ENCODE measurements at regions not wholly inside any gene's neighbourhood (a gene's known extent, or its start where the extent isn't known, plus 50 kb on each side); places are given as distances from the start of the nearest gene placed in this dataset.
A peak's percentile ranks its signal among the peaks of the same experiment; 100 is the strongest.

DNA sequence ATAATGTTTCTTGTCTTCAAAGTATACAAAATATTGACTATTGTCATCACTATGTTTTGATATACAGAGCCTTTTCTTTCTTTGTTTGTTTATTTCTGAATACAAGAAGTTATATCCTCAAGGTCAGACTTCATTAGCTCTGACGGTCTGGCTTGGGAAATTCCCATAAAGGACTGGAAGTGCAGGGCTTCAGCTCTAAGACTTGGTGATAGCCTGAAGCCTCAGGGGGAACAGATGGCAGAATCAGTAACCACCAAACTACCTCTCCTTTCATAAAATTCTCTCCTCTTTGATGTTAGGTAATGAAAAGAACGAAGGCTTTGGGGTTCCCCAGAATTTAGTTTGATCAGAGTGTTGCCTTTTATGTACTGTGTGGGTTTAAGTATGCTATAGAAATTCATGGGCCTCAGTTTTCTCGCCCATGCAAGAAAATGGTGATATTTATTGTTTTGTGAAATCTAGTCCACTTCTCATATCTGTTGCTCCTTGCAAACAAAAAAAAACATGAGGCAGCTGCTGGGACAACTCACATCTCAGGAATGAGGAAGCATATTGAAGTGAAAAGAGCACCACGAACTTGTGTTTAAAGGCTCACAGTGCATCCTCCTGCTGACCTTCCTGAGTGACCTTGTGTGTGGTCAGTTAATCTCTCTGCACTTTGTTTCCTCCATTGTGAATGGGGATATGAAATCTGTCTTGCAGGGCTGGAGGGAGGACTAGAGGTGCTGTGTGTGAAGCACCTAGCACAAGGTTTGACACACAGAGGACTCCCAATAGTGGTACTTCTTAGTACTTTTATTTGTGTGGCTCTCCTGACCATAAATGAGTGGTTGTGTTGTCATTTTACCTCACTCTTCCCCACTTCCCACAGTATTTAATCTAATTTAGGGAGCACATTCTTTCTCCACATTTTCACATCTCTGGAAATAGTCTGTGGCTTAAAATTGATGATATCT, 569.8 kb upstream of the IL12A start:
- no peak overlapping the region for H3K4me3 ChIP-seq (ENCODE audit: low read depth, low read length)
- DNase-seq (ENCODE audit: low read depth), result peak; percentile 41
- TF ChIP-seq, protein P1, sequence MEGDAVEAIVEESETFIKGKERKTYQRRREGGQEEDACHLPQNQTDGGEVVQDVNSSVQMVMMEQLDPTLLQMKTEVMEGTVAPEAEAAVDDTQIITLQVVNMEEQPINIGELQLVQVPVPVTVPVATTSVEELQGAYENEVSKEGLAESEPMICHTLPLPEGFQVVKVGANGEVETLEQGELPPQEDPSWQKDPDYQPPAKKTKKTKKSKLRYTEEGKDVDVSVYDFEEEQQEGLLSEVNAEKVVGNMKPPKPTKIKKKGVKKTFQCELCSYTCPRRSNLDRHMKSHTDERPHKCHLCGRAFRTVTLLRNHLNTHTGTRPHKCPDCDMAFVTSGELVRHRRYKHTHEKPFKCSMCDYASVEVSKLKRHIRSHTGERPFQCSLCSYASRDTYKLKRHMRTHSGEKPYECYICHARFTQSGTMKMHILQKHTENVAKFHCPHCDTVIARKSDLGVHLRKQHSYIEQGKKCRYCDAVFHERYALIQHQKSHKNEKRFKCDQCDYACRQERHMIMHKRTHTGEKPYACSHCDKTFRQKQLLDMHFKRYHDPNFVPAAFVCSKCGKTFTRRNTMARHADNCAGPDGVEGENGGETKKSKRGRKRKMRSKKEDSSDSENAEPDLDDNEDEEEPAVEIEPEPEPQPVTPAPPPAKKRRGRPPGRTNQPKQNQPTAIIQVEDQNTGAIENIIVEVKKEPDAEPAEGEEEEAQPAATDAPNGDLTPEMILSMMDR (IDR thresholded peaks at IDR 0.05; ENCODE audit: insufficient read depth, low read length, poor library complexity, severe bottlenecking), result no peak
- no peaks in the 10 kb centered on the region for H3K36me3 ChIP-seq (ENCODE audit: control insufficient read depth, insufficient read depth, low read length)
- H3K27me3 ChIP-seq (ENCODE audit: control insufficient read depth, insufficient read depth, low read length), result no peaks in the 10 kb centered on the region

DNA sequence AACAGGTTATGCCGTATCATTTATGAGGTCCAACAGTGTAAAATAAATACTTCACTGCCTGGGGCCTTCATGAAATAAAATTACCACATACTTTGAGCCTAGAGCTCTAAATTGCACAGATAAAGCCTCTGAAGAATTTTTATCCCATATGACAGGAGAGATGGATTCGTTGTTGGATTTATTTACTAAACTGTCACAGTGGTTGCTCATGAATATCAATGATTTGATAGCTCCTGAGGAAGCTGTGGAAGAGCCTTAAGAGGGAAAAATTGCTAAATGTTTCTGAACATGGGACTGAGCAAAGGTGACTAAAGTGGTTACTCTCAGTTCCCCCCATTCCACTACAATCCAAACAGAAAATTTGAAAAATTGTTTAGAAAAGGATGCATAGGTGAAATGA, 558.9 kb upstream of the IL12A start:
- DNase-seq (ENCODE audit: low read depth), result no peak
- no peaks in the 10 kb centered on the region for H3K36me3 ChIP-seq (ENCODE audit: control insufficient read depth, insufficient read depth, low read length)
- H3K27me3 ChIP-seq (ENCODE audit: control insufficient read depth, insufficient read depth, low read length), result no peaks in the 10 kb centered on the region
- H3K4me3 ChIP-seq (ENCODE audit: low read depth, low read length), result no peak overlapping the region
- TF ChIP-seq, protein P1 (IDR thresholded peaks at IDR 0.05; ENCODE audit: insufficient read depth, low read length, poor library complexity, severe bottlenecking), result no peak

DNA sequence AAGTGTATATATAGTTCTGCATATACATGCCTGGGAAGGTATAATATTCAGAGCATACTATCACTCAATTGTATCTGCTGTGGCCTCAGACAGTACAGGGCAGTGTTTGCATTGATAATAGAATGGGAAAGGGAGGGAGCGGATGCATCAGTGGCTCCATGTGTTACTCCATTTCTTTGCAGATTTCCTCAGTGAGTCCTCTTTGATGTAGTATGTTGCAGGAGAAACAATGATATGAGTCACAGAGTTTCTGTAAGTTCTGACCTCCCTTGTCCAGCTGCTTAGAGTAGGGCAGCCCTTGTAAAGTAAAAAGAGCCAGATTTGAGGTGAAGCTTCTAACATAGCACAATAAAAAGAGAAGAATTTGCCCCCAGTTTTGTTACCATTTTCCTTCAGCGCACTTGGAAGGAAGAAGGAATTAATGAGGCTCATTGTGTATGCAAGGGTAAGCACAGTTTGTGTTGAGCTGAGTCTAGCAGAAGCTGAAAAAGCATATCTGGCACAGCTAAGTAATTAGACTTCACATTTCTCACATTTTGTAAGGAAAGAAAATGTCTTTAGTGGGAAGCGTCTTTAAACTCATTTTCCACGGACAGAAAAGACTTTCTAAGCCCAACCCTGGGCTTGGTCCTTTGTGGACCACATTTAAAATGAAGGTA, 555.8 kb upstream of the IL12A start:
- peak; percentile 28 for DNase-seq (ENCODE audit: low read depth)
- no peaks in the 10 kb centered on the region for H3K36me3 ChIP-seq (ENCODE audit: control insufficient read depth, insufficient read depth, low read length)
- TF ChIP-seq, protein P1 (IDR thresholded peaks at IDR 0.05; ENCODE audit: insufficient read depth, low read length, poor library complexity, severe bottlenecking), result no peak
- H3K27me3 ChIP-seq (ENCODE audit: control insufficient read depth, insufficient read depth, low read length), result no peaks in the 10 kb centered on the region
- H3K4me3 ChIP-seq (ENCODE audit: low read depth, low read length), result no peak overlapping the region

DNA sequence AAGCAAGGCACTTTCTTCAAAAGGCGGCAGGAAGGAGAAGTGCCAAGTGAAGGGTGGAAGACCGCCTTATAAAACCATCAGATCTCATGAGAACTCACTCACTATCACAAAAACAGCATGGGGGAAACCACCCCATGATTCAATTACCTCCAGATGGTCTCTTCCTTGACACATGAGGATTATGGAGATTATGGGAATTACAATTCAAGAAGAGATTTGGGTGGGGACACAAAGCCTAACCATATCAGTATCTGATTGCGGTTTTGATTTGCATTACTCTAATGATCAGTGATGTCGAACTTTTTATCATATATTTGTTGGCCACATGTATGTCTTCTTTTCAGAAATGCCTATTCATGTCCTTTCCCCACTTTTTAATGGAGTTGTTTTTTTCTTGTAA, 549.3 kb upstream of the IL12A start:
- TF ChIP-seq, protein P1 (IDR thresholded peaks at IDR 0.05; ENCODE audit: insufficient read depth, low read length, poor library complexity, severe bottlenecking), result no peak
- Histone ChIP-seq H3K4me3 (ENCODE audit: low read depth, low read length) (no peak overlapping the region), H3K27me3 (ENCODE audit: control insufficient read depth, insufficient read depth, low read length) (no peaks in the 10 kb centered on the region), H3K36me3 (ENCODE audit: control insufficient read depth, insufficient read depth, low read length) (no peaks in the 10 kb centered on the region)
- no peak for DNase-seq (ENCODE audit: low read depth)

DNA sequence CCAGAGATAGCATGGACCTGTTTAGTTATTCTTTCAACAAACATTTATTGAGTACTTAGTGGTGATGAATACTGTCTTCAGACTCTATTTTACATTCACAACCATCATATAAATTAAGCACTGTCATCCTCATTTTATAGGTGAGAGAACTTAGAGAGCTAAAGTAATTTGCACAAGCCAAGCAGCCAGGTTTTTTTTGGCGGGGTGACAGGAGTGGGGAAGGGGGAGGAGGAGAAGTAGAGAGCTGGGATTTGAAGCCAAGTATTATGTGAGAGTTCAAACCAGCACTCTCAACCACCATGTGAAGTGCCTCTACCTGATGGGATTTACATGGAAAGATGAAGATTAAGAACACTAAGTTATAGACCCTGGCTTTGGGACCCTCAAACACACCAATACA, 547.4 kb upstream of the IL12A start:
- DNase-seq (ENCODE audit: low read depth), result no peak
- H3K4me3 ChIP-seq (ENCODE audit: low read depth, low read length), result no peak overlapping the region
- H3K27me3 ChIP-seq (ENCODE audit: control insufficient read depth, insufficient read depth, low read length), result no peaks in the 10 kb centered on the region
- H3K36me3 ChIP-seq (ENCODE audit: control insufficient read depth, insufficient read depth, low read length), result no peaks in the 10 kb centered on the region
- TF ChIP-seq, protein P1 (IDR thresholded peaks at IDR 0.05; ENCODE audit: insufficient read depth, low read length, poor library complexity, severe bottlenecking), result no peak
